ENCODE measurements at regions not wholly inside any gene's neighbourhood (a gene's known extent, or its start where the extent isn't known, plus 50 kb on each side); places are given as distances from the start of the nearest gene placed in this dataset.
A peak's percentile ranks its signal among the peaks of the same experiment; 100 is the strongest.

DNA sequence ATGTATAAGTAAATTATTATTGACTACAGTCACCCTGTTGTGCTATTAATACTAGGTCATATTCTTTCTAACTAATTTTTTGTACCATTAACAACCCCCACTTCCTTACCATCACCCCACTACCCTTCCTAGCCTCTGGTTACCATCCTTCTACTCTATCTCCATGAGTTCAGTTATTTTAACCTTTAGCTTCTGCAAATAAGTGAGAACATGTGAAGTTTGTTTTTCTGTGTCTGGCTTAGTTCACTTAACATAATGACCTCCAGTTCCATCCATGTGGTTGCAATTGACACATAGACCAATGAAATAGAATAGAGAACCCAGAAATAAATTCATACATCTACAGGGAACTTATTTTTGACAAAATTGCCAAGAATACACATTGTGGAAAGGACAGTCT, 55.4 kb upstream of the CHRNB4 start:
- Histone ChIP-seq H3K27ac (peak overlapping the region in 2 of 3 donors; percentile 1 to 5), H3K9me3 (no peaks in the 10 kb centered on the region), H3K36me3 (no peaks in the 10 kb centered on the region), H3K27me3 (no peaks in the 10 kb centered on the region), H3K4me1 (peaks cover 0 to 27% (median 0%) of the 10 kb centered on the region in 4 donors), H3K4me3 (no peak overlapping the region)
- intact Hi-C loops (cut with DNase I) = no loop called here
- DNase-seq (no peak), ATAC-seq (peak in 3 of 4 donors; percentile 60 to 65 (median 63))
- TF ChIP-seq POLR2A (IDR thresholded peaks at IDR 0.05) = no peak
- TF ChIP-seq, protein P1, sequence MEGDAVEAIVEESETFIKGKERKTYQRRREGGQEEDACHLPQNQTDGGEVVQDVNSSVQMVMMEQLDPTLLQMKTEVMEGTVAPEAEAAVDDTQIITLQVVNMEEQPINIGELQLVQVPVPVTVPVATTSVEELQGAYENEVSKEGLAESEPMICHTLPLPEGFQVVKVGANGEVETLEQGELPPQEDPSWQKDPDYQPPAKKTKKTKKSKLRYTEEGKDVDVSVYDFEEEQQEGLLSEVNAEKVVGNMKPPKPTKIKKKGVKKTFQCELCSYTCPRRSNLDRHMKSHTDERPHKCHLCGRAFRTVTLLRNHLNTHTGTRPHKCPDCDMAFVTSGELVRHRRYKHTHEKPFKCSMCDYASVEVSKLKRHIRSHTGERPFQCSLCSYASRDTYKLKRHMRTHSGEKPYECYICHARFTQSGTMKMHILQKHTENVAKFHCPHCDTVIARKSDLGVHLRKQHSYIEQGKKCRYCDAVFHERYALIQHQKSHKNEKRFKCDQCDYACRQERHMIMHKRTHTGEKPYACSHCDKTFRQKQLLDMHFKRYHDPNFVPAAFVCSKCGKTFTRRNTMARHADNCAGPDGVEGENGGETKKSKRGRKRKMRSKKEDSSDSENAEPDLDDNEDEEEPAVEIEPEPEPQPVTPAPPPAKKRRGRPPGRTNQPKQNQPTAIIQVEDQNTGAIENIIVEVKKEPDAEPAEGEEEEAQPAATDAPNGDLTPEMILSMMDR (IDR thresholded peaks at IDR 0.05) = no peak

DNA sequence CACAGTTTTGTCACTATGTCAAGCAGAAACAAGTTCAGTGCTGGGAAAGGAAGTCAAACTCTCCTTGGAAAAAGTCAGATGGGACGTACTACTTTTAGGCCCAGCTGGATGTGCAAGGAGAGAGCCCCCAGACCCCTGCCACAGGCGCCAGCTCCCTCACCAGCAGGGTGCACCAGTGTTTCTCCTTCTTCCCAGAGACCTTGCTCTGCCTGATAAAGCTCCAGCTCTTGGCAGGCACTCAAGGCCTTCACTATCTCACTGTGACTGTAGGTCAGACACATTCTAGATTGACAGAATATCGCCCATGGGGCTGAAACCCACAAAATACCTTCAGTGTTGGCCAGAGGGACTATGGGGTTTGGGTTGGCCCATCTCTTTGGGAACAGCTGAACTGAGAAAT, 54.8 kb upstream of the CHRNB4 start:
- WGBS (ENCODE audit: insufficient coverage, low coverage, low lambda C conversion rate, missing lambda C conversion rate) = 31% methylated on average over 2 of the region's 3 CpGs
- peak; percentile 64 to 74 (median 71) for DNase-seq
- Histone ChIP-seq H3K4me3 (no peak overlapping the region), H3K36me3 (no peaks in the 10 kb centered on the region), H3K9me3 (no peaks in the 10 kb centered on the region), H3K27me3 (no peaks in the 10 kb centered on the region), H3K27ac (no peak overlapping the region), H3K4me1 (peaks cover 0 to 27% (median 0%) of the 10 kb centered on the region in 4 donors)
- intact Hi-C loops (cut with DNase I) = no loop called here
- ATAC-seq = peak; percentile 79 to 89 (median 84)
- TF ChIP-seq, protein P1 (IDR thresholded peaks at IDR 0.05) = peak in 3 of 4 donors; percentile 11 to 42 (median 30)
- TF ChIP-seq POLR2A (IDR thresholded peaks at IDR 0.05) = no peak

DNA sequence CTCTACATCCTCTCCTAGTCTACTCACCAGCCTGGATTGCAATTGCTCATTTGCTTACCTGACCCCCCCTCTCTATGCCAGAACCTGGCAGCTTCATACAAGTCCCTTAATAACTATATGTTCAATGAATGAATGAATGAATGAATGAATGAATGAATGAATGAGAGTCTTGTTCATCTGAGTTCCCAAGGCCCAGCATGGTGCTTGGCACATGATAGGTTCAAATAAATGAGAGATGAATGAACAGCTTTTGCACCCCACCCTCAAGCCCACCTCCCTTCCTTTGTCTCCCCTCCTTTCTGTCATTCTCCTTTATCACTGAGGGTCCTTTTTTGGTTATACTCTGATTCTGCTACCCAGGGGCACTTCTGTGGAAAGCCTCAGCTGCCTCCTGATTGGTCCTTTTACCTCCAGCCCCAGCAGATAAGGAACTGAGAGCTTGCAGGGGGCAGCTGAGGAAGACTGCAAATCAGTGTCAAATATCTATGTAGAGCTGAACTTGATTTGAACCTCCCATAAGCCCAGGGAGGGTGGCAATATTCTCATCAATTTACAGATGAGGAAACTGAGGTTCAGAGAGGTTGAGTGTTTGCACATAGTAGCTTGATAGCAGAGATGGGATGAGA, 54.1 kb upstream of the CHRNB4 start:
- ATAC-seq (no peak), DNase-seq (peak in 1 of 3 donors; percentile 13)
- Histone ChIP-seq H3K27ac (no peak overlapping the region), H3K36me3 (no peaks in the 10 kb centered on the region), H3K4me3 (no peak overlapping the region), H3K9me3 (no peaks in the 10 kb centered on the region), H3K27me3 (no peaks in the 10 kb centered on the region), H3K4me1 (peaks cover 0 to 27% (median 0%) of the 10 kb centered on the region in 4 donors)
- TF ChIP-seq, protein P1 (IDR thresholded peaks at IDR 0.05) = no peak
- no peak for TF ChIP-seq POLR2A (IDR thresholded peaks at IDR 0.05)
- intact Hi-C loops (cut with DNase I) = no loop called here

DNA sequence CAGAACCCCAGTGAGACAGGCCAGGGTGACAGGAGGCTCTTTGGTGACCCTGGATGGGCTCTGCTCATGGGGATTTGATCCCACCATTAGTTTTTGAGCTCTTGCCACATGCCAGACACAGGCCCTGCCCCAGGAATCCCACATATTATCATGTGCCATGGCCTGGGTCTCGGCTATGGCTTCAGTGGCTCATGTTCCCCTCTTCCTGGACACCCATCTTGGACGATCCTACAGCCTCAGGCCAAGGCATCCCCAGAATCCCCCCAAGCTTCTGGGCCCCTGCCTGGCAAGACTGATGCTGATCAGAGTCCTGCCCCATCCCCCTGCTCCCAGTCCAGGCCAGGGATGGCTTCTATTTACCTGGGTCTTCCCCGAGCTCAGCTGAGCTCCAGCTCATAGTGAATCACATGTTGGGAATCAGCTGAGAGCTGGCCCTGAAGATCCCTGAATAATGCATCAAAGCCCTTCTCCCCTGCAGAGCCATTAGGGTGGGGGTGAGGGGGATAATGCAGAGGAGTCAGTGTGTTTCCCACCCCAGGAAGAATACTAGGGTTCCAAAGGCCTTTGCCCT, 50.9 kb upstream of the CHRNB4 start:
- Histone ChIP-seq H3K4me1 (peaks cover 0 to 16% (median 0%) of the 10 kb centered on the region in 4 donors), H3K27me3 (no peaks in the 10 kb centered on the region), H3K27ac (no peak overlapping the region), H3K36me3 (no peaks in the 10 kb centered on the region), H3K9me3 (no peaks in the 10 kb centered on the region), H3K4me3 (no peak overlapping the region)
- intact Hi-C loops (cut with DNase I) = no loop called here
- ATAC-seq = no peak
- WGBS (ENCODE audit: insufficient coverage, low coverage, low lambda C conversion rate, missing lambda C conversion rate) = no CpG with 5 or more reads among the region's 3 CpGs
- TF ChIP-seq, protein P1 (IDR thresholded peaks at IDR 0.05) = no peak
- TF ChIP-seq POLR2A (IDR thresholded peaks at IDR 0.05) = no peak
- DNase-seq = peak in 1 of 3 donors; percentile 23
